ENCODE measurements at regions not wholly inside any gene's neighbourhood (a gene's known extent, or its start where the extent isn't known, plus 50 kb on each side); places are given as distances from the start of the nearest gene placed in this dataset.

- intact Hi-C loops (cut with DNase I; ENCODE audit: low total_unique reads), result no loop called here
- no peak for DNase-seq
- in situ Hi-C loops (cut with MboI; ENCODE audit: low pct_ligation_motif_present in 1 of 4, low pct_unique_long_range_greater_than_20kb in 1 of 4, low sequenced_read_pairs in 3 of 4), result no loop called here
- H3K4me1 ChIP-seq, result no peaks in the 10 kb centered on the region
- H3K36me3 ChIP-seq, result no peaks in the 10 kb centered on the region
- 94 to 100% methylated on average over 1 to 2 of the region's 2 CpGs for WGBS, 2 donors (ENCODE audit: low coverage in 1 of 2)
- no peak overlapping the region for H3K4me3 ChIP-seq
- H3K27me3 ChIP-seq, result no peaks in the 10 kb centered on the region
- H3K9me3 ChIP-seq, result no peaks in the 10 kb centered on the region
- TF ChIP-seq POLR2A (IDR thresholded peaks at IDR 0.05), result no peak
- no peak overlapping the region for H3K27ac ChIP-seq
Observed at GRCh38 chr5:68821056-68821455, 272.8 kb upstream of the SLC30A5 start.

GRCh38 chr5:68822796-68823195, 271.0 kb upstream of the SLC30A5 start:
- Histone ChIP-seq H3K9me3 (no peaks in the 10 kb centered on the region), H3K4me3 (no peak overlapping the region), H3K27ac (no peak overlapping the region), H3K27me3 (no peaks in the 10 kb centered on the region), H3K36me3 (no peaks in the 10 kb centered on the region), H3K4me1 (no peaks in the 10 kb centered on the region)
- TF ChIP-seq POLR2A (IDR thresholded peaks at IDR 0.05) (no peak), CTCF (IDR thresholded peaks at IDR 0.05) (no peak), EP300 (IDR thresholded peaks at IDR 0.05; ENCODE audit: low read depth) (no peak), POLR2AphosphoS5 (IDR thresholded peaks at IDR 0.05) (no peak)
- in situ Hi-C loops (cut with MboI; ENCODE audit: low pct_ligation_motif_present in 1 of 4, low pct_unique_long_range_greater_than_20kb in 1 of 4, low sequenced_read_pairs in 3 of 4), result no loop called here
- WGBS, 2 donors (ENCODE audit: low coverage in 1 of 2), result 56 to 68% methylated on average over 1 of the region's 1 CpG
- DNase-seq, result no peak
- intact Hi-C loops (cut with DNase I; ENCODE audit: low total_unique reads), result no loop called here

GRCh38 chr5:68823301-68823700, 270.5 kb upstream of the SLC30A5 start:
- TF ChIP-seq POLR2AphosphoS5 (IDR thresholded peaks at IDR 0.05) (no peak), CTCF (IDR thresholded peaks at IDR 0.05) (no peak), POLR2A (IDR thresholded peaks at IDR 0.05) (no peak), EP300 (IDR thresholded peaks at IDR 0.05; ENCODE audit: low read depth) (no peak)
- Histone ChIP-seq H3K27me3 (no peaks in the 10 kb centered on the region), H3K9me3 (no peaks in the 10 kb centered on the region), H3K36me3 (no peaks in the 10 kb centered on the region), H3K4me1 (no peaks in the 10 kb centered on the region), H3K4me3 (no peak overlapping the region), H3K27ac (no peak overlapping the region)
- in situ Hi-C loops (cut with MboI; ENCODE audit: low pct_ligation_motif_present in 1 of 4, low pct_unique_long_range_greater_than_20kb in 1 of 4, low sequenced_read_pairs in 3 of 4) (no loop called here), intact Hi-C loops (cut with DNase I; ENCODE audit: low total_unique reads) (no loop called here)
- DNase-seq, result no peak
- 85 to 91% methylated on average over 6 of the region's 6 CpGs for WGBS, 2 donors (ENCODE audit: low coverage in 1 of 2)

- Histone ChIP-seq H3K27me3 (no peaks in the 10 kb centered on the region), H3K36me3 (no peaks in the 10 kb centered on the region), H3K27ac (no peak overlapping the region), H3K4me3 (no peak overlapping the region), H3K4me1 (no peaks in the 10 kb centered on the region), H3K9me3 (no peaks in the 10 kb centered on the region)
- no peak for TF ChIP-seq POLR2AphosphoS5 (IDR thresholded peaks at IDR 0.05)
- TF ChIP-seq CTCF (IDR thresholded peaks at IDR 0.05), result no peak
- TF ChIP-seq EP300 (IDR thresholded peaks at IDR 0.05; ENCODE audit: low read depth), result no peak
- no peak for TF ChIP-seq POLR2A (IDR thresholded peaks at IDR 0.05)
- DNase-seq, result no peak
- intact Hi-C loops (cut with DNase I; ENCODE audit: low total_unique reads) (no loop called here), in situ Hi-C loops (cut with MboI; ENCODE audit: low pct_ligation_motif_present in 1 of 4, low pct_unique_long_range_greater_than_20kb in 1 of 4, low sequenced_read_pairs in 3 of 4) (no loop called here)
- 92 to 95% methylated on average over 1 to 3 of the region's 3 CpGs for WGBS, 2 donors (ENCODE audit: low coverage in 1 of 2)
Observed at GRCh38 chr5:68830377-68830898, 263.4 kb upstream of the SLC30A5 start.

- H3K9me3 ChIP-seq, result no peaks in the 10 kb centered on the region
- H3K27me3 ChIP-seq, result no peaks in the 10 kb centered on the region
- WGBS, 2 donors (ENCODE audit: low coverage in 1 of 2), result 83 to 100% methylated on average over 1 to 4 of the region's 4 CpGs
- TF ChIP-seq POLR2A (IDR thresholded peaks at IDR 0.05) (no peak), POLR2AphosphoS5 (IDR thresholded peaks at IDR 0.05) (no peak), EP300 (IDR thresholded peaks at IDR 0.05; ENCODE audit: low read depth) (no peak), CTCF (IDR thresholded peaks at IDR 0.05) (no peak)
- no peaks in the 10 kb centered on the region for H3K36me3 ChIP-seq
- no peak overlapping the region for H3K27ac ChIP-seq
- in situ Hi-C loops (cut with MboI; ENCODE audit: low pct_ligation_motif_present in 1 of 4, low pct_unique_long_range_greater_than_20kb in 1 of 4, low sequenced_read_pairs in 3 of 4) (no loop called here), intact Hi-C loops (cut with DNase I; ENCODE audit: low total_unique reads) (no loop called here)
- no peak overlapping the region for H3K4me3 ChIP-seq
- no peak for DNase-seq
- no peaks in the 10 kb centered on the region for H3K4me1 ChIP-seq
Observed at GRCh38 chr5:68834491-68834981, 259.3 kb upstream of the SLC30A5 start.

Measured in transverse colon (tissue), 4 donors.